Renal cortex interstitium (tissue), 11 donors: ENCODE measurements at regions not wholly inside any gene's neighbourhood (a gene's known extent, or its start where the extent isn't known, plus 50 kb on each side); places are given as distances from the start of the nearest gene placed in this dataset.

Experiments used
- DNase-seq, 11 donors: peaks; one replicate each; pipeline ENCODE4 v3.0.0-alpha.2; 2013; ENCODE audit warnings: low read depth in 9 of 11, low spot score in 4 of 11; ENCODE audit errors: extremely low read depth in 1 of 11

GRCh38 chr4:52263607-52264006, 212.5 kb downstream of the SPATA18 start:
- DNase-seq, result no peak

- no peak for DNase-seq
These were observed 214.8 kb downstream of the SPATA18 start for GRCh38 chr4:52265781-52266525.

- no peak for DNase-seq
These were observed 215.5 kb downstream of the SPATA18 start for GRCh38 chr4:52266537-52267137.

- no peak for DNase-seq
These were observed 218.7 kb downstream of the SPATA18 start for GRCh38 chr4:52269761-52270160.

GRCh38 chr4:52273885-52274284, 222.8 kb downstream of the SPATA18 start:
- no peak for DNase-seq

- DNase-seq, result no peak
These were observed 237.2 kb downstream of the SPATA18 start for GRCh38 chr4:52288212-52288855.

- peak; percentile 14 to 43 (median 23) for DNase-seq
These were observed 239.4 kb downstream of the SPATA18 start for GRCh38 chr4:52290466-52290865.

- DNase-seq, result no peak
These were observed 241.1 kb downstream of the SPATA18 start for GRCh38 chr4:52292245-52292644.

- no peak for DNase-seq
These were observed 245.2 kb downstream of the SPATA18 start for GRCh38 chr4:52296341-52296740.

GRCh38 chr4:52298444-52298843, 247.3 kb downstream of the SPATA18 start:
- DNase-seq, result no peak

- no peak for DNase-seq
These were observed 248.0 kb downstream of the SPATA18 start for GRCh38 chr4:52299120-52299519.

- no peak for DNase-seq
These were observed 260.5 kb downstream of the SPATA18 start for GRCh38 chr4:52311464-52312125.

- DNase-seq, result no peak
These were observed 261.6 kb downstream of the SPATA18 start for GRCh38 chr4:52312722-52313121.

GRCh38 chr4:52317361-52317879, 266.3 kb downstream of the SPATA18 start:
- DNase-seq, result no peak

GRCh38 chr4:52317981-52318380, 266.9 kb downstream of the SPATA18 start:
- peak in 3 of 11 donors; percentile 7 to 20 (median 11) for DNase-seq

- DNase-seq, result no peak
These were observed 278.8 kb downstream of the SPATA18 start for GRCh38 chr4:52329894-52330293.

- DNase-seq, result no peak
These were observed 292.5 kb downstream of the SPATA18 start for GRCh38 chr4:52343595-52343994.

GRCh38 chr4:52350926-52351325, 299.8 kb downstream of the SPATA18 start:
- no peak for DNase-seq

GRCh38 chr4:52358366-52358765, 300.7 kb downstream of the USP46 start:
- no peak for DNase-seq

GRCh38 chr4:52358883-52359321, 300.2 kb downstream of the USP46 start:
- peak in 5 of 11 donors; percentile 20 to 49 (median 39) for DNase-seq
